ENCODE measurements at regions not wholly inside any gene's neighbourhood (a gene's known extent, or its start where the extent isn't known, plus 50 kb on each side); places are given as distances from the start of the nearest gene placed in this dataset.

DNA sequence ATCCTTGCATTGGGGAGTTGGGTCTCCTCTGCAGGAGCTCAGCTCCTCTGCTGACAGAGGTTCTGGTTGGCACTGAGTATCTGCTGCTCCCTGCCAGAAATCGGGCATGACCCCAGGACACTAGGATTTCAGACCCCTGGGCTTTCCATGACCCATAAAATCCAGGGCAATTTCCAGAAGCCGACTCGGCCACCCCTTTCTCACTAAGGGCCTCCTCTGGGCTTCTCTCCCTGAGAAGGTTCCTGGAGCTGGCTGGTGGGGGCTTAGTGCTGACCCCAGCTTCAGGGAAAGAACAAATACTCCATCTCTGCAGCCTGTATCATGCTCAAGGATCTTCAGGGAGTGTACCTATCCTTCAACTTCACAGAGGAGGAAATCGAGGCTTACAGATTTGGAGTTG, 603.4 kb downstream of the PTPRU start:
- TF ChIP-seq POLR2AphosphoS5 (IDR thresholded peaks at IDR 0.05; ENCODE audit: low read depth, low read length) (no peak), POLR2A (IDR thresholded peaks at IDR 0.05; ENCODE audit: low read depth, low read length) (no peak)
